T-helper 2 cell (primary cell): ENCODE measurements at regions not wholly inside any gene's neighbourhood (a gene's known extent, or its start where the extent isn't known, plus 50 kb on each side); places are given as distances from the start of the nearest gene placed in this dataset.
"Not testable (repeated sequence)": the region's sequence is repeated elsewhere in the genome, so short reads cannot be mapped to it uniquely, and the experiment has no call there.

ENCODE experiments used
- DNase-seq, 5 experiments: peaks; one replicate each; pipeline versions ENCODE4 v3.0.0 to v3.0.0-alpha.2; 2012 to 2022

DNA sequence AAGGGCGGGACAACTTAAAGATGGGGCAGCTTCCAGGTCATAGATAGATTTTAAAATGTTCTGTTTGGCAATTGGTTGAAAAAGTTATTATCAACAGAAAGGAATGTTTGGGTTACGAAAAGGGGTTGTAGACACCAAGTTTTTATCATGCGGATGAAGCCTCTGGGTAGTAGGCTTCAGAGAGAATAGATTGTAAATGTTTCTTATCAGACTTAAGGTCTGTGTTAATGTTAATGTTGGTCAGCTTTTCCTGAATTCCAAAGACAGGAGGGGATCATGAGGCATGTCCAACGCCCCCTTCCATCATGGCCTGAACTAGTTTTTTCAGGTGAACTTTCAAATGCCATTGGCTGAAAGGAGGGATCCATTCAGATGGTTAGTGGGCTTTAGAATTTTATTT lies 84.2 kb upstream of the KIF5B start:
- DNase-seq: no peak

DNA sequence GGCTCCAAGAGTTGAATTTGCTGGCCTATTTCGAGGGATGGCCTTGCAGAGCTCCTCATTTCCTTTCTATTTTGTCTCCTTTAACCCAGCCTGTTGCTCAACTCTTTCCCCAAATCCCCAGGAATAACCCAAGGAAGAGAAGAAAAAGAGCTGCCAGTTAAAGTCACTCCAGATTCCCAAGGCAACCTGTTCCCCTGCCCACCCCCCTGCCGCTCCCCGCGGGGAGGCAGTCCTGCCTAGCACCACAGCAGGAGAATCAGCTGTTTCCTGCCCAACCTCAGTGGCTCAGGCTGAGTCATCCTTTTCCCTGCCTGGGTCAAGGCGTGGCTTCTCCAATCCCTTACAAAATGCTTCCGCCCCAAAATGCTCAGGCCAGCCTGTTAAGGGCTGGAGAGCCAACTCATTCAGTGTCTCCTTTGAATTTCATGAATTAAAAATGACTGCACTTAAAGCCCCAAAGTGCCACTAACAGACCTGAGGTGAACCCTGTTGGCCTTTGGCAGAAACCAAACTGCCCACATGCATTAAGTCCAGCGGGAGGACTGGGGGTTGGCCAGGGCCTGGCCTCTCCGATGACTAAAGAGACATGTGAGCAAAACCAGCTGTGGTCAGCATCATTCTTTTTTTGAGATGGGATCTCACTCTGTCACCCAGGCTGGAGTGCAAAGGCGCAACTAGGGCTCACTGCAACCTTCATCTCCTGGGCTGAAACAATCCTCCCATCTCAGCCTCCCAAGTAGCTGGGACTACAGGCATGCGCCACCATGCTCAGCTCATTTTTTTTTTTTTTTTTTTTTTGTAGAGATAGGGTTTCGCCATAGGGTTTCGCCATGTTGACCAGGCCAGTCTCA lies 83.2 kb upstream of the KIF5B start:
- DNase-seq: peak in 1 of 5 experiments; percentile 54

DNA sequence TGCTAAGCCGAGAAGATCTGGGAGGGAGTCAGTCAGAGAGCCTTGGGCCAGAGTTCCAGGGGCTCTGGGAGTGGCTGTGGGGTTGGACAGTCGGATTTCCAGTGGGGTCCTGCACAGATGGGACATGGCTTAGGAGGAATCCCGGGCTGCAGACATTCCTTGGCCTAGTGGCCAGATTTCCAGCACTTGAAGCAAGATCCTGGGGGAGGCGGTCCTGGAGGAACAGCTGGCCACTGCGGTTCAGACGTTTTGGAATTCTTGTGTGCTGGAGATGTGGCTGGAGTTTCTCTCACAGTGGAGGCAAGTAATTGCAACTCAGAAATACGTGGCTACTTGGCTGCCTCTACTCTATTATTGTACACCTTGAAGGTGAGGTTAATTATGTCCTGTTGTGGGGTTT lies 80.7 kb upstream of the KIF5B start:
- DNase-seq: not testable (repeated sequence)

DNA sequence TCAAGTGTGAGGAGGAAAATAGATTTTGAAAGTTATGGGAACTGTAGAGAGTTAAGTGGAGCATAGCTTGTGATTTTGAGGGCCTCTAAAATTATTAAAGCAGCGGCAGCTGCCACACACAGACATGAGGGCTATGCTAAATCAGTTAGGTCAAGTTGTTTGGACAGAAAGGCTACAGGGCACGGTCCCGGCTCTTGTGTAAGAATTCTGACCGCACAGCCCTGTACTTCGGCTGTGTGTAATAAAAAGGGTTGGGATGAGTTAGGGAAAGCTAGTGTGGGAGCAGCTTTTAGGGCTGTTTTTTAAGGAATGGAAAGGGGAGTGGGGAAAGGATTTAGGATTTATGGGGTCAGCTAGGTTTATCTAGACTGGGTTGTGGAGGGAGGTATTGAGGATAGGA lies 79.6 kb upstream of the KIF5B start:
- not testable (repeated sequence) for DNase-seq

DNA sequence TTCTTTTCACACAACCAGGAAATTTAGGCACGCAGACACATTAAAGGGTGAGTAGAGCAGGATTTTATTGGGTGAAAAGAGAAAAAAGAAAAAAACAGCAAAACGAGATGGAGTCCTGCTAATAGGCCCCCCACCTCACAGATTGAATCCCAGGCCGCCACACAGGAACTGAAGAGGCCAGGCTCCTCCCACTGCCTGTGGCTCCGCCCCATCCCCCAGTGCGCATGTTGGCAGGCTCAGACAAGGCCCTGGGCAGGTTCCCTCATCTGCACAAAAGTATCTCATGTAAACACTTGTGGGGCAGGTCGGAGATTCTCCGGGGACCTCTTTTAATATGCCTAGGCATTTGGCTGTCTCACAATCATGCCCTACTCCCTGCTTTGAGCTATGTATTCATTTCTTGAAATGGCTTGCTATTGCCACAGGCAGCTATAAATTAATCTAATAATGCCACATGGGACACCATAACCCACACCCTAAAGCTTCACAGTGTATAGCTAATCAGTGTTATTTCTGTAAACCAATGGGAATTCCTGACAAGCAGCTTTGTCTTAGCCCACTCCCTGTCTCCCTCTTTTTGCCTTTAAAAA lies 76.2 kb upstream of the KIF5B start:
- DNase-seq: no peak

DNA sequence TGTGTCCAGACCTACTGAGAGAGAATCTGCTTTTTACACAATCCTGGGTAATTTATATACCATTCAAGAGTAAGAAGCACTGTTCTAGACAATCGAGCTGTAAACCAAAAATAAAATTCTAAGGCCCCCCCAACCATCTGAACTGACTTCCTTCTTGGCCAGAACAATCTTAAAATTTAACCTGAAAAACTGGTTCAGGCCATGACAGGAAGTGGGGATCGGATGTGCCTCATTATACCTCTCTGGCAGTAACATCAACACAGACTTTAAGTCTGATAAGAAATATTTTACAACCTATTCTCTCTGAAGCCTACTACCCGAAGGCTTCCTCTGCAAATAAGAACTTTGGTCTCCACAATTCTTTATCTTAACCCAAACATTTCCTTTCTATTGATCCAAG lies 75.2 kb upstream of the KIF5B start:
- DNase-seq: peak in 1 of 5 experiments; percentile 72

DNA sequence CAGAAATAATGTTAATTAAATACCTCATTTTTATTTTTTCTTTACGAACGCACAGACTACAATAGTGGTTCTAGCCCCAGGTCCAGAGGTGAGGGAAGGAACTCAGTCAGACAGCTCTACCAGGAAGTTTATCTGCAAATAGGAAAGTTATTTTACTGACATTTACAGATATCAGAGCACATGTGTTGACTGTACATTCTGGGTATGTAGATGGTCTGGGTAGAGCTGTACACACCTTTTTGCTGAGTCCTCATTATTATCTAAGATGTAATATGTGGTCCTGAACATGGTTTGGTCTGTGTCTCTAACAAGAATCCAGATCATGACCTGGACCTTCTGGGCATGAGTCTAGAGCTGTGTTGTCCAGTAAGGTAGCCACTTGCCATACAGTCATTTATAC lies 74.6 kb upstream of the KIF5B start:
- DNase-seq: no peak

DNA sequence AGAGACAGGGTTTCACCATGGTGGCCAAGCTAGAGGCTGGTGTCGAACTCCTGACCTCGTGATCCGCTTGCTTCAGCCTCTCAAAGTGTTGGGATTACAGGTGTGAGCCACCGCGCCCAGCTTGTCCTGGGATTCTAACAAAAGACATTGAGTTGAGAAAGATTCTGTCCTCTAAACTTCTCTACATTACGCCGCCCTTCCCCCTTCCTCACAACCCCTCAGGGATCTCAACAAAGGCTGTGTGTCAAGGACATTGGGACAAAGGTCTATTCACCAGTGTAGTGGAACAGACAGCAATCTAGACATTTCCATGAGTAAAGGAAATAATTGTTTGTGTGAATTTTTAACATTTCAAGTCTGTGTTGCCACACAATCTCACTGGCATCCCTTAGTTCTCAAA lies 68.8 kb upstream of the KIF5B start:
- DNase-seq: no peak

DNA sequence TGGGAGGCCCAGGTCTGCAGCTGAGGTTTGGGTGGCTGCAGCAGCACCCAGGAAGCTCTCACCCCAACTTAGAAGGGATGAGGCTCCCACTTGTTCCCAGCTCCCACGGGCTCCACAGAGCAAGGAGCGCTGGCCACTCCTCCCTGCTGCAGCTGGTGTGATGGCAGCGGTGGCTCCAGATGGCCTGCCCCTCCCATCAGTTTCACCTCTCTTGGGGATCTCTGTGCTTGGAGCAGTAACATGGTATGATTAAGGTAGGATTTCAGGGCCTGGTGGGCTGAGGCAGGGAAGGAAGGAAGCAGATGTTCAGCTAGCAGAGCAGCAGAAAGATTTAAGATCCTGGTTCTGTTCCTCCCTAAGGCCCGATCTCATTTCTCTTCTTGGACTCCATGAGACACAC lies 66.8 kb upstream of the KIF5B start:
- no peak for DNase-seq

DNA sequence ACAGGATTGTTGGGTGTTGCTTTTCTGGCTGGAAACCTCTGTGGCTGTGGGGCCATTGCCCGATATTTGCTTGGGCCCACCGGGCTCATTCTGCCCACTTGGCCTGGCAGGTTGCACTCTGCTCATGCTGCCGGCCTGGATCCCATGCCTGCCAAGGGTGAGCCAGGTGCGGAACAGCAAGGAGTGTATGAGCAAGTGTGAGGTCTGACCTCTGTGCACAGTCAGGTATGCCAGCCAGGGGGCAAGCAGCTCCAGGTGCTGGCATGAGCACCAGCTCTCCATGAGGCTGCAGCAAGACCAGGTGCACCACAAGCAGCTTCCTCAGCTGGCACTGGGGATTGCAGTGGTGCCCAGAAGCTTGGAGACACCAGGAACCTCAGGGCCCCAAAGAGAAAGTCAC lies 65.4 kb upstream of the KIF5B start:
- DNase-seq: no peak

DNA sequence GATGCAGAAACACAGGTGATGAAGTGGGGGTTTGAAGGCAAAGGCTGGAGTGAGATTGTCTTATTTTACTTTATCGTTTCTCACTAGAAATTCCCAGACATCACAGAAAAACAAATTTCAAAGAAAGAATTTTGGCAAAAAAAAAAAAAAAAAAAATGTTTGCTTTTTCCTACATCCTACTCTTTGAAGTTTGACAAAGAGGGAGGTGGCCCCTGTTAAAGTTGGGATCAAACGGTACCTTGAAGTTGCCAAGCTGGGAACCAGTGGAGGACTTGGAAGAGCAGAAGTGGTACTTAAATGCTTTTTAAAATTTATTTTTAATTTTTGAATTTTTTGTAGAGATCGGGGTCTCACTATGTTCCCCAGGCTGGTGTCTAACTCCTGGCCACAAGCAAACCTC lies 63.9 kb upstream of the KIF5B start:
- no peak for DNase-seq

DNA sequence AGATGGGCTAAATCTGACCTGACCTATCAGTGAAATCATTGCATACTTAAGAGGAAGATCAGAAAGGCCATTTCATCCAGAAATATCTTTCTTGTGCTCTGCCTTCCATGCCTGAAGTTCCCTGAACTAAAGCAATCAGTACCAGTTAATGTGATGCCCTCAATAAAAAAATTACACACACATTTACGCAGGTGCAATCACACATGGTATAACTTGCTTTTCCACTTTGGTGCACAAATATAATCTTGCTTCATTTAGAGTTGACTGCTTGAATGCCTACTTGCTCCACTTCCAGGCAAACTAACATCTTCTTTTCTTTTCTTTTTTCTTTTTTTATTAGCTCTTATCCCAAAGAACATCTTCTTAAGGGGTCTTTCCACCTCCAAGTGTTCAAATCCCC lies 58.3 kb upstream of the KIF5B start:
- DNase-seq: no peak

DNA sequence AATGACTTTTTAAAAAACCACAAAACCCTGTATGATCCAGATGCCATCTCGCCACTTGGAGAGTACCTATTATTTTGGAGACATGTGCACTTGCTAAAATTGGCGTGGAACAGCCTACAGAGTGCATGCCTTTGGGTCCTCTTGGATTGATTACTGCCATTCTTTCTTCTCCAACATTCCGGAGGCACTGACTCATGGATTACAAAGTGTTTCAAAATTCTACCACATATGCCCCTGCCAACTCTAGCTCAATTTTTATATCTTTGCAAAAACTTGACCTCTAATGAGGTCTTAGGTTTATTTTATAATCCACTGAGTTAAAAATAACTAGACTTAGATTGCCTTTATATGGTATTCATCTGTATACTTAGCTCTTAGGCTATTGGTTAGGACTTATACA lies 55.8 kb upstream of the KIF5B start:
- DNase-seq: no peak

DNA sequence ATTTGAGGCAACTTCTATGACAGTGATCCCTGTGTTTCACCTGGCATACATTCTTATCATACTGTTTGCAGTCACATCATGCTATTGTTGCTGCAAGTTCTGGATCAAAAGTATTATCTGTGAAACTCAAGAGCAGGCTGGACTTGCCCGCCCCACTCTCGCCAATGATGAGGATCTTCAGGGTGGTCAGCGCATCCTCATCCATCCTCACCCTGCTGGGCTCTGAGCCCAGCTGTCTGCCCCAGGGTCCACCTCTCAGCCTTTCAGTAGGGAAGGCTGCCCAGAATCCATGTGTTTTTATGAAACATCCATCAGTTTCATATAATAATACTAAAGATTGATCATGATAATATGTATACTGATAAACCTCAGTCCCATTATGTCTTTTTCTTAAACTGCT lies 55.4 kb upstream of the KIF5B start:
- DNase-seq: no peak

DNA sequence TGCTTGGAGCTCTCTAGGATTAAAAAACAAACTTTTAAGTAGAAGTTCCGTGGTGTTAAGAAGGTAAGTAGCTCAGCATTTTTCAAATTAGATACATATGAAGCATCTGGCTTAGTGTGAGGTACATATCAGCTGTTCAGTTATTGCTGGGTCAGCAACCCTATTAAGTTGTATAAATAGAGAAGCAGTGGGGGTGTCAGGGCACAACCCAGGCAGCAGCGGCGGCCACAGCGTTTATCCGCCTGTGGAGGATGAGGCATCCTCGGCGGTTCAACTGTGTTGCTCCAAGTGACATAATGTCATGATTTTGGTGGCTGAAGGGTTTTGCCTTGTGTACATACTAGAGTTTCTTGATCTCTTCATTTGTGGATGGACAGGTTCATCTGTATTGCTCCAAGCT lies 54.6 kb upstream of the KIF5B start:
- DNase-seq: no peak

DNA sequence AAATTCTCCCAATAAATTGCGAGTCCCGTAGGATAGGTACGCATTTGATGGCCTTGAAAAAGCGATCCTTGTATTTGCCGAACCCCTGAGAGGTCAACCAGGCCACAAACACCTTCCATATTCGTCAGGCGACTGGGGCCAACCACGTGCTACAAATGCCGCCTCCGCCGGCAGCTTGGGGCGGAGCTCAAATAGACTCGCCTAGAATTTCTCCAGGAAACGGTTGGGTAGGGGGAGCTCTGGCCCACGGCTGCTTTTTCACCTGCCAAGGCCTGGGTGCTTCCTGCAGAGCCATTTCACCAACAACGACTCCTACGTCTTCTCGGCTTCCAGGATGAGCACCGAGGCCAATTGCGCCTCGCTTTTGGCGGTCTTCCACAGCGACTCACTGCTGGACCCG lies 53.4 kb upstream of the KIF5B start:
- DNase-seq: no peak
